Lower lobe of right lung (tissue), 2 donors: ENCODE measurements at regions not wholly inside any gene's neighbourhood (a gene's known extent, or its start where the extent isn't known, plus 50 kb on each side); places are given as distances from the start of the nearest gene placed in this dataset.

Experiments
- ATAC-seq, 2 donors: fragments of 200-7000 bp; cut with Tn5 transposase; one replicate each; pipeline ENCODE4 v1.9.1; 2020 to 2022; ENCODE audit warnings: mild to moderate bottlenecking in 2 of 2, moderate library complexity in 2 of 2
- DNase-seq: peaks from one replicate; pipeline ENCODE4 v3.0.0-alpha.2; 2020
- H3K27ac ChIP-seq: fragments of 200-600 bp; one replicate; pipeline ENCODE4 v1.8.0; 2022
- H3K27me3 ChIP-seq: fragments of 200-600 bp; one replicate; pipeline ENCODE4 v1.8.0; 2022; ENCODE audit warnings: low read depth
- H3K36me3 ChIP-seq: fragments of 200-600 bp; one replicate; pipeline ENCODE4 v1.8.0; 2022; ENCODE audit warnings: mild to moderate bottlenecking
- H3K4me1 ChIP-seq: fragments of 200-600 bp; one replicate; pipeline ENCODE4 v1.8.0; 2022
- H3K4me3 ChIP-seq: fragments of 200-600 bp; one replicate; pipeline ENCODE4 v1.8.0; 2022; ENCODE audit warnings: mild to moderate bottlenecking
- H3K9me3 ChIP-seq: fragments of 200-600 bp; one replicate; pipeline ENCODE4 v1.8.0; 2022
- CTCF ChIP-seq: fragments of 200-600 bp; IDR thresholded peaks from one replicate; pipeline ENCODE4 v1.8.0; 2022; ENCODE audit warnings: antibody characterized with exemption, mild to moderate bottlenecking
- intact Hi-C: fragments of 100-400 bp; cut with DNase I; formaldehyde crosslinking; loops from one replicate; pipeline ENCODE4 v1.11.0; 2022
- donor health status: DM: no; HTN: yes; CAD: no; lungs with severe emphysema.

- H3K27me3 ChIP-seq = no peaks in the 10 kb centered on the region
- no peaks in the 10 kb centered on the region for H3K4me1 ChIP-seq
- H3K9me3 ChIP-seq = no peaks in the 10 kb centered on the region
- H3K27ac ChIP-seq = no peak overlapping the region
- H3K4me3 ChIP-seq = no peak overlapping the region
- intact Hi-C loops = no loop called here
- ATAC-seq = no peak
- peak; percentile 2 for DNase-seq
- TF ChIP-seq CTCF = no peak
- H3K36me3 ChIP-seq = no peaks in the 10 kb centered on the region
Observed at GRCh38 chr10:3251172-3251571, 78.6 kb upstream of the PITRM1 start.

- Histone ChIP-seq H3K4me1 (no peaks in the 10 kb centered on the region), H3K4me3 (no peak overlapping the region), H3K27me3 (no peaks in the 10 kb centered on the region), H3K9me3 (no peaks in the 10 kb centered on the region), H3K36me3 (no peaks in the 10 kb centered on the region), H3K27ac (peak overlapping the region; percentile 50)
- DNase-seq (no peak), ATAC-seq (no peak)
- TF ChIP-seq CTCF = no peak
- intact Hi-C loops = no loop called here
Observed at GRCh38 chr10:3249307-3249889, 76.8 kb upstream of the PITRM1 start.

- intact Hi-C loops = no loop called here
- Histone ChIP-seq H3K9me3 (no peaks in the 10 kb centered on the region), H3K4me1 (no peaks in the 10 kb centered on the region), H3K4me3 (no peak overlapping the region), H3K27me3 (no peaks in the 10 kb centered on the region), H3K27ac (peak overlapping the region; percentile 50), H3K36me3 (no peaks in the 10 kb centered on the region)
- peak in 1 of 2 donors; percentile 61 for ATAC-seq
- TF ChIP-seq CTCF = no peak
- no peak for DNase-seq
Observed at GRCh38 chr10:3248526-3249306, 76.1 kb upstream of the PITRM1 start.

GRCh38 chr10:3245395-3245794 is 72.8 kb upstream of the PITRM1 start:
- DNase-seq (no peak), ATAC-seq (no peak)
- no peak for TF ChIP-seq CTCF
- no peak overlapping the region for H3K27ac ChIP-seq
- intact Hi-C loops = no loop called here
- H3K4me3 ChIP-seq = no peak overlapping the region
- no peaks in the 10 kb centered on the region for H3K36me3 ChIP-seq
- no peaks in the 10 kb centered on the region for H3K9me3 ChIP-seq
- no peaks in the 10 kb centered on the region for H3K4me1 ChIP-seq
- H3K27me3 ChIP-seq = no peaks in the 10 kb centered on the region

- ATAC-seq (no peak), DNase-seq (no peak)
- Histone ChIP-seq H3K9me3 (no peaks in the 10 kb centered on the region), H3K27ac (no peak overlapping the region), H3K27me3 (no peaks in the 10 kb centered on the region), H3K36me3 (no peaks in the 10 kb centered on the region), H3K4me1 (peaks cover 12% of the 10 kb centered on the region), H3K4me3 (no peak overlapping the region)
- no peak for TF ChIP-seq CTCF
- intact Hi-C loops = no loop called here
Observed at GRCh38 chr10:3241967-3242650, 69.5 kb upstream of the PITRM1 start.
